ENCODE measurements at regions not wholly inside any gene's neighbourhood (a gene's known extent, or its start where the extent isn't known, plus 50 kb on each side); places are given as distances from the start of the nearest gene placed in this dataset.

DNA sequence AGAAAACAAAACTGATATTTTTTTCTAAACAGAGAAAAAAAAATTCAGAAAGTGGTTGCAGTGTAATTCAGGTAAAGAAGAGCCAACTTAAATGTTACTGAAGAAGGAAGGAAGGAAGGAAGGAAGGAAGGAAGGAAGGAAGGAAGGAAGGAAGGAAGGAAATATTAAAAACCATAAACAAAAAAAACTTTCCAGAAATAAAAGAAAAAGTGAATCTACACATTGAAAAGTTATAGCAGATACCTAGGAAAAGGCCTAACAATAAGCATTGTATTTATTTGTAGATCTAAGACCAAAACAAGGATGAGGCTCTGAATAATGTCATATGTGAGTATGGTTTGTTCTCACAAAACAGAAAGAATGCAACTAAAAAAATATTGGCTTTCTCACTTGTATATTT is 345.4 kb upstream of the NR5A2 start:
- no peaks in the 10 kb centered on the region for H3K27me3 ChIP-seq (ENCODE audit: control insufficient read depth, insufficient read depth, low read length, poor library complexity, severe bottlenecking)
- H3K27ac ChIP-seq (ENCODE audit: insufficient read depth, low read depth, low read length, poor library complexity, severe bottlenecking) = no peak overlapping the region
- no peaks in the 10 kb centered on the region for H3K4me1 ChIP-seq (ENCODE audit: control insufficient read depth, insufficient read depth, low read length)
- no peaks in the 10 kb centered on the region for H3K9me3 ChIP-seq (ENCODE audit: control insufficient read depth, low read length)
- H3K36me3 ChIP-seq (ENCODE audit: control insufficient read depth, insufficient read depth, low read length) = no peaks in the 10 kb centered on the region
- no peak overlapping the region for H3K4me3 ChIP-seq (ENCODE audit: insufficient read depth, low read depth, low read length)

DNA sequence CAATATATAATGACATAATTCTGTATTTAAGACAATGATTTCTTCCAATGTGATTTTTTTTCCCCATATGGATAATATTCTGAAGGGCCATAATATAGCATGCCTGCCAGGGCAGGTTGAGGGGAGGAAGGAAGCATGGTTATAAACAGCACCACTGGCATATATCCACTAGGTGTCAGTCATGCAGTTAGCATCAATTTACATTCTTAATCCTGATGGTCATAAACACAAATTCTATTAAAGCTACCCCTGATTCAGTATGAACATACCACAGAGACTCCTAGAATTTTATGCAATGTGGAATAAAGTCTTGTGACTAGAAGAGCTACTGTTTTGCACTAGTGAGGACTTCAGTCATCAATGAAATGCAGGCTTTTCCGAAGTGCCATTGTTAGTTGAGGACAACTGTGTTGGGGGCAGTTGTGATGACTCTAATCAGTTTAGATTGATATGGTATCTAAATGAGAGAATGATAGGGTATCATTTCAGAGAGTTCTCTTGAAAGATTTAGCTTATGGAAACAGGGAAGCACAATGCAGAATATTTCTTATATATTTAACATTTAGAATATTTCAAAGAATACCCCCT is 342.7 kb upstream of the NR5A2 start:
- no peaks in the 10 kb centered on the region for H3K27me3 ChIP-seq (ENCODE audit: control insufficient read depth, insufficient read depth, low read length, poor library complexity, severe bottlenecking)
- no peak overlapping the region for H3K4me3 ChIP-seq (ENCODE audit: insufficient read depth, low read depth, low read length)
- H3K9me3 ChIP-seq (ENCODE audit: control insufficient read depth, low read length) = no peaks in the 10 kb centered on the region
- H3K36me3 ChIP-seq (ENCODE audit: control insufficient read depth, insufficient read depth, low read length) = no peaks in the 10 kb centered on the region
- 74 to 91% methylated on average over 1 of the region's 1 CpG for WGBS, 2 experiments
- no peaks in the 10 kb centered on the region for H3K4me1 ChIP-seq (ENCODE audit: control insufficient read depth, insufficient read depth, low read length)
- H3K27ac ChIP-seq (ENCODE audit: insufficient read depth, low read depth, low read length, poor library complexity, severe bottlenecking) = no peak overlapping the region

DNA sequence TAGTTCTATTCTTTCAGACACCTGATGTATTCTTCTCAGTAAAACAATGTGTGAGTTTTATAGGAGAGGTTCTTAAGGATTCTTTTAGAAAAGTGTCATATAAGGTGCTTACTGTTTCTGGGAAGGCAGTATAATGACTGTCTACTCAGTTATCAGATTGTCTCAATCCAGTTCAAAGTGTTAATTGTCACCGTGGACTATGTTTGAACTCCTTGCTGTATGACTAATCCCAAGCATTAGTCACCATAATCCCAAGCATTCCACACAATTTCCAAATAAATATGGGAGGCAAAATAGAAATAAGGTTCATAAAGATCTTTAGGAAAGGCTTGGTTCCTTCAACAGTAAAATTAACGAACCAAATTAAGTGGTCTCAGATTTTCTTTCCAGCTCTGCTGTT is 342.1 kb upstream of the NR5A2 start:
- 85 to 92% methylated on average over 2 of the region's 2 CpGs for WGBS, 2 experiments
- no peaks in the 10 kb centered on the region for H3K9me3 ChIP-seq (ENCODE audit: control insufficient read depth, low read length)
- no peak overlapping the region for H3K4me3 ChIP-seq (ENCODE audit: insufficient read depth, low read depth, low read length)
- peaks cover 5% of the 10 kb centered on the region for H3K4me1 ChIP-seq (ENCODE audit: control insufficient read depth, insufficient read depth, low read length)
- no peaks in the 10 kb centered on the region for H3K36me3 ChIP-seq (ENCODE audit: control insufficient read depth, insufficient read depth, low read length)
- H3K27me3 ChIP-seq (ENCODE audit: control insufficient read depth, insufficient read depth, low read length, poor library complexity, severe bottlenecking) = no peaks in the 10 kb centered on the region
- no peak overlapping the region for H3K27ac ChIP-seq (ENCODE audit: insufficient read depth, low read depth, low read length, poor library complexity, severe bottlenecking)

DNA sequence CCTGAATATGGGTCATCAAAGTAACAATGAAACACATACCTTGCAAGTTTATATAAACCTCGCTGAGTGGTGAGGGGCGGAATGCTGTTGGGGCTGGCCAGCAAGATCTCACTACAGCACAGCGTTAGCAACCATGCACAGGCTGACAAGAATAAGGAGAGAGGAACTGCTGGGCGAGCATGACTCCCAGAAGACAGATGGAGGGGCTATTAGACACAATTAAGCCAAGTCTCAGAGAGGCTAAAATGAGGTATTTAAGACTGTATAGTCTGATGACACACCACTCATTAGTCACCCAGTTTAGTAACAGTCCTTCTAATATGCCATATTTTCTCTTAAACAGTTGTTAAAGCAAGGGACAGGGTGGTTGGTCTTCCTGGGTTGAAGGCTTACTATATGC is 340.2 kb upstream of the NR5A2 start:
- H3K36me3 ChIP-seq (ENCODE audit: control insufficient read depth, insufficient read depth, low read length) = no peaks in the 10 kb centered on the region
- peaks cover 11% of the 10 kb centered on the region for H3K4me1 ChIP-seq (ENCODE audit: control insufficient read depth, insufficient read depth, low read length)
- H3K9me3 ChIP-seq (ENCODE audit: control insufficient read depth, low read length) = no peaks in the 10 kb centered on the region
- WGBS, 2 experiments = 70 to 83% methylated on average over 4 of the region's 4 CpGs
- no peaks in the 10 kb centered on the region for H3K27me3 ChIP-seq (ENCODE audit: control insufficient read depth, insufficient read depth, low read length, poor library complexity, severe bottlenecking)
- H3K4me3 ChIP-seq (ENCODE audit: insufficient read depth, low read depth, low read length) = no peak overlapping the region
- H3K27ac ChIP-seq (ENCODE audit: insufficient read depth, low read depth, low read length, poor library complexity, severe bottlenecking) = no peak overlapping the region

DNA sequence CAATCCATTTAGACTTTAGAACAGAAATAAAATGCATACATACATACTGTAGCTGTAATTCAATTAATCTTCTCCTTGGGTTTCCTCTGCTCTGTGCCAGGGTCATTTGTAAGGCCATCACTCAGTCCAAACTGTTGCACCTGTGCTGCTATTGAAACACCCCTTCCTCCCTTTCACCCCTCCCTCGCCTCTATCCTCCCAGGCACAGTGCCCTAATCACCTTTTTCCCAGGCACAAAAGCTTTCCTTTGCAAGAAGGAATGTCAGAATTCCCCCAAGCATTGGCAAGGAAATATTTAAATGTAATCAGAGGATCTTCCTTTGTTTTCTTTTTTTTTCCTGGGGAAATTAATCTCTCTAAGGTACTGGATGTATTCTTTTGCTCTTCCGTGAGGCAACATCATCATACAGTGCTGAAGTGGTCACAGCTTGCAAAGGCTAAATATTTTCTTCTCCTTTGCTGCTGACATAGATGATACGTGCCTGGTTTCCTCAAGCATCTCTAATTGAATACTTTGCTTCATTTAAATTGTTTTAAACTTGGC is 339.3 kb upstream of the NR5A2 start:
- H3K36me3 ChIP-seq (ENCODE audit: control insufficient read depth, insufficient read depth, low read length) = no peaks in the 10 kb centered on the region
- 69 to 89% methylated on average over 3 of the region's 3 CpGs for WGBS, 2 experiments
- no peak overlapping the region for H3K4me3 ChIP-seq (ENCODE audit: insufficient read depth, low read depth, low read length)
- peaks cover 11% of the 10 kb centered on the region for H3K4me1 ChIP-seq (ENCODE audit: control insufficient read depth, insufficient read depth, low read length)
- H3K9me3 ChIP-seq (ENCODE audit: control insufficient read depth, low read length) = no peaks in the 10 kb centered on the region
- H3K27ac ChIP-seq (ENCODE audit: insufficient read depth, low read depth, low read length, poor library complexity, severe bottlenecking) = no peak overlapping the region
- no peaks in the 10 kb centered on the region for H3K27me3 ChIP-seq (ENCODE audit: control insufficient read depth, insufficient read depth, low read length, poor library complexity, severe bottlenecking)

DNA sequence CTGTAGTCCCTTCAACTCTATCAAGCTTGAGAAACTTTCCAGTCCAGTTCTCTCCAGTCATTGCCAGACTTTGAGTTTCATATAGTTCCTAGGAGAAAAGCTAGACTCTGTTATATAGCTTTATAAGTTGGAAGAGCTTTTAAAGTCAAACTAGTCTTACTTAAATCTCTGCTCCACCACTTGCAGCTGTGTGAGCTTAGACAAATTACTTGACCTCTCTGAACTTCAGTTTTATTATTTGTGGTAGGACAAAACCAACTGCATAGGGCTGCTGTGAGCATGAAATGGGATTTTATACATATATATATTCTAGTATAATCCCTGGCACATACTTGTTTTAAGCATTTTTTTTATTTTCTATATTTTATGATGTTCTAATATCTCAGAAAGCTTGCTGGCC is 338.7 kb upstream of the NR5A2 start:
- H3K9me3 ChIP-seq (ENCODE audit: control insufficient read depth, low read length) = no peaks in the 10 kb centered on the region
- H3K27me3 ChIP-seq (ENCODE audit: control insufficient read depth, insufficient read depth, low read length, poor library complexity, severe bottlenecking) = no peaks in the 10 kb centered on the region
- no peaks in the 10 kb centered on the region for H3K36me3 ChIP-seq (ENCODE audit: control insufficient read depth, insufficient read depth, low read length)
- no peak overlapping the region for H3K27ac ChIP-seq (ENCODE audit: insufficient read depth, low read depth, low read length, poor library complexity, severe bottlenecking)
- H3K4me3 ChIP-seq (ENCODE audit: insufficient read depth, low read depth, low read length) = no peak overlapping the region
- H3K4me1 ChIP-seq (ENCODE audit: control insufficient read depth, insufficient read depth, low read length) = peaks cover 11% of the 10 kb centered on the region

DNA sequence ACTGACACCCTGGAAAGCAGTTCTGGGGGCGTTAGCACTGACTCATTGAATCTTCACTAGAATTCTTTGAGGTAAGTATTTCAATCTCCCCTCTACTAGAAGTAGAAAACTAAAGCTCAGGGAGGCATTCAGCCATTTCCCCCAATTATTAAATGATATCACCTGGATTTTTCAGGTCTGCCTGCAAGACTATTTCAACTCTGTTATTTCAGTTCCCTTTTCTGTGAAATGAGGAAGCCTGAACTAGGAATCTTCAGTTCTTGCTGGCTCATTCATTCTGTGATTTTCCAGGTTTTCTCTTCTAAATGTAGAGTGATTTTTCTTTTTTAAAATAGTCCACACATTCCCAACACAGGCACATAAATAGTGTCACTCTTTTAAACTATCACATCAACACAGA is 337.0 kb upstream of the NR5A2 start:
- no peaks in the 10 kb centered on the region for H3K9me3 ChIP-seq (ENCODE audit: control insufficient read depth, low read length)
- no peaks in the 10 kb centered on the region for H3K27me3 ChIP-seq (ENCODE audit: control insufficient read depth, insufficient read depth, low read length, poor library complexity, severe bottlenecking)
- no peak overlapping the region for H3K27ac ChIP-seq (ENCODE audit: insufficient read depth, low read depth, low read length, poor library complexity, severe bottlenecking)
- 58 to 83% methylated on average over 1 of the region's 1 CpG for WGBS, 2 experiments
- H3K4me1 ChIP-seq (ENCODE audit: control insufficient read depth, insufficient read depth, low read length) = peaks cover 11% of the 10 kb centered on the region
- no peaks in the 10 kb centered on the region for H3K36me3 ChIP-seq (ENCODE audit: control insufficient read depth, insufficient read depth, low read length)
- H3K4me3 ChIP-seq (ENCODE audit: insufficient read depth, low read depth, low read length) = no peak overlapping the region

DNA sequence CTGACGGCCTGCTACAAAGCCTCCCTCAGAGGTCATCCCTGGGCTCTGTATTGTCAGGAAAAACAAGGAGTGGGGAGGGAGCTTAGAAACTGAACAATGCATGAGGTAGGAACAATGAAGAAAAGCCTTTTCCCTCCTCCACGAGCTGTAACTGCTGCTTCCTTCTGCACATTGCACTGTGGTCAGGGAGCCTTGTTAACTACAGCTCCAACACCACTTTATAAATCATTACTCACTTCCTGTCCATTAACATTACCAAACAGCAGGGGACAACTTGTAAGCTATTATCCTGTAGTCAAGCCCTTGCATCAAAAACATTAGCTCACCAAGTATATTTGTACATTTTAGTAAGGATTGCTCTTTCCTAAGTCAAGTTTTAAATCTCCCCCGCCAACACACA is 336.0 kb upstream of the NR5A2 start:
- Histone ChIP-seq H3K27me3 (ENCODE audit: control insufficient read depth, insufficient read depth, low read length, poor library complexity, severe bottlenecking) (no peaks in the 10 kb centered on the region), H3K9me3 (ENCODE audit: control insufficient read depth, low read length) (no peaks in the 10 kb centered on the region), H3K4me3 (ENCODE audit: insufficient read depth, low read depth, low read length) (no peak overlapping the region), H3K36me3 (ENCODE audit: control insufficient read depth, insufficient read depth, low read length) (no peaks in the 10 kb centered on the region), H3K4me1 (ENCODE audit: control insufficient read depth, insufficient read depth, low read length) (peaks cover 11% of the 10 kb centered on the region), H3K27ac (ENCODE audit: insufficient read depth, low read depth, low read length, poor library complexity, severe bottlenecking) (no peak overlapping the region)
- 36 to 38% methylated on average over 3 of the region's 3 CpGs for WGBS, 2 experiments

DNA sequence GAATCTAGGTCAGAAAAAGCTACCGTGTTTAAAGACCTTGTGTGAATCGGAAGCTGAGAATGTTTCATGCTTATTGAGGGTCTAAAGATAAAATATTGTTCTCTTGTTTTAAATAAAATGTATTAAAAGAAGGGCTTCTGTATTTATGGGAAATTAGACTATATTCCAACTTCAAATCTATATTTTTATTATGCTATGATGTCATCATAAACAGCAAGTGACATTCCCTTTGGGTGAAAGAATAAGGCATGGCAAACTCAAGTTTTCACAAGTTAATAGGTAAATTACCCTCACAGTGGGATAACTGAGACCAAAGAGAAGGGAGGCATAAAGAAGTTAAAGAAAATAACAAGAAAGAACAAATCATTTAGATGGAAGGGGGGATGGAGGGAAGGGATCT is 333.8 kb upstream of the NR5A2 start:
- Histone ChIP-seq H3K36me3 (ENCODE audit: control insufficient read depth, insufficient read depth, low read length) (no peaks in the 10 kb centered on the region), H3K9me3 (ENCODE audit: control insufficient read depth, low read length) (no peaks in the 10 kb centered on the region)
- WGBS, 2 experiments = 95 to 98% methylated on average over 2 of the region's 2 CpGs

DNA sequence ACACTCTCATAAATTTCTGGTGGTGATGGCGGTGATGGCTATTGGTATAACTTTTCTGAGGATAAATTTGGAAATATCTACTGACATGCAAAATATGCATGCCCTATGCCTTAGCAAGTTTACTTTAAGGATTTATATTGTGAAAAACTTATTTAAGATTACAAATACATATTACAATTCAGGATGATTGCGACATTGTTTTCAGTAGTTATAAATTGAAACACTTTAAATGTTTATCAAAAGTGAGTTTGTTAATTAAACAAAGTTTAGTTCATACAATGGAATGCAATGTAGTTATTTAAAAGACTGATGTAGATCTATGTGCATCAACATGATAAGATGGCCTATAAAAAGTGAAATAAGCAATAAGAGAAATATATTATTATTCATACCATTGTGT is 331.3 kb upstream of the NR5A2 start:
- Histone ChIP-seq H3K27ac (ENCODE audit: insufficient read depth, low read depth, low read length, poor library complexity, severe bottlenecking) (no peak overlapping the region), H3K4me1 (ENCODE audit: control insufficient read depth, insufficient read depth, low read length) (peaks cover 4% of the 10 kb centered on the region), H3K36me3 (ENCODE audit: control insufficient read depth, insufficient read depth, low read length) (no peaks in the 10 kb centered on the region), H3K4me3 (ENCODE audit: insufficient read depth, low read depth, low read length) (no peak overlapping the region), H3K9me3 (ENCODE audit: control insufficient read depth, low read length) (no peaks in the 10 kb centered on the region), H3K27me3 (ENCODE audit: control insufficient read depth, insufficient read depth, low read length, poor library complexity, severe bottlenecking) (no peaks in the 10 kb centered on the region)
- 92 to 100% methylated on average over 1 to 2 of the region's 2 CpGs for WGBS, 2 experiments

More for the DNA sequence above, 333.8 kb upstream of the NR5A2 start:
- Histone ChIP-seq H3K27me3 (ENCODE audit: control insufficient read depth, insufficient read depth, low read length, poor library complexity, severe bottlenecking) (no peaks in the 10 kb centered on the region), H3K27ac (ENCODE audit: insufficient read depth, low read depth, low read length, poor library complexity, severe bottlenecking) (no peak overlapping the region), H3K4me1 (ENCODE audit: control insufficient read depth, insufficient read depth, low read length) (peaks cover 11% of the 10 kb centered on the region), H3K4me3 (ENCODE audit: insufficient read depth, low read depth, low read length) (no peak overlapping the region)

DNA sequence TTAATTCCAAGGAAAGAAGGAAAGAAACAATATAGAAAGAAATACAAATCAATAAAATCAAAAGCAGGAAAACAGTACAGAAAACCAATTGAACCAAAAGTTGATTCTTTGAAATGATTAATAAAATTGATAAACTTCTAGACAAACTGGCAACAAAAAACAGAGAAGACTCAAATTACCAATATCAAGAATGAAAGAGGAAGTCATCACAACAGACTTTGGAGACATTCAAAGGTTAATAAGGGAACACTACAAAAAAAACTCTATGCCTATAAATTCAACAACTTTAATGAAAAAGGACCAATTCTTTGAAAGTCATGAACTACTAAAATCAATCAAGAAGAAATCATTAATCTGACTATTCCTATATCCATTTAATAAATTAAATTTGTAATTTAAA is 329.3 kb upstream of the NR5A2 start:
- no peak overlapping the region for H3K4me3 ChIP-seq (ENCODE audit: insufficient read depth, low read depth, low read length)
- H3K9me3 ChIP-seq (ENCODE audit: control insufficient read depth, low read length) = no peaks in the 10 kb centered on the region
- no peaks in the 10 kb centered on the region for H3K36me3 ChIP-seq (ENCODE audit: control insufficient read depth, insufficient read depth, low read length)
- no peaks in the 10 kb centered on the region for H3K4me1 ChIP-seq (ENCODE audit: control insufficient read depth, insufficient read depth, low read length)
- H3K27me3 ChIP-seq (ENCODE audit: control insufficient read depth, insufficient read depth, low read length, poor library complexity, severe bottlenecking) = no peaks in the 10 kb centered on the region
- no peak overlapping the region for H3K27ac ChIP-seq (ENCODE audit: insufficient read depth, low read depth, low read length, poor library complexity, severe bottlenecking)

Data from ectodermal cell (in vitro differentiated cells).